ENCODE measurements at regions not wholly inside any gene's neighbourhood (a gene's known extent, or its start where the extent isn't known, plus 50 kb on each side); places are given as distances from the start of the nearest gene placed in this dataset.
"Not testable (repeated sequence)": the region's sequence is repeated elsewhere in the genome, so short reads cannot be mapped to it uniquely, and the experiment has no call there.

DNA sequence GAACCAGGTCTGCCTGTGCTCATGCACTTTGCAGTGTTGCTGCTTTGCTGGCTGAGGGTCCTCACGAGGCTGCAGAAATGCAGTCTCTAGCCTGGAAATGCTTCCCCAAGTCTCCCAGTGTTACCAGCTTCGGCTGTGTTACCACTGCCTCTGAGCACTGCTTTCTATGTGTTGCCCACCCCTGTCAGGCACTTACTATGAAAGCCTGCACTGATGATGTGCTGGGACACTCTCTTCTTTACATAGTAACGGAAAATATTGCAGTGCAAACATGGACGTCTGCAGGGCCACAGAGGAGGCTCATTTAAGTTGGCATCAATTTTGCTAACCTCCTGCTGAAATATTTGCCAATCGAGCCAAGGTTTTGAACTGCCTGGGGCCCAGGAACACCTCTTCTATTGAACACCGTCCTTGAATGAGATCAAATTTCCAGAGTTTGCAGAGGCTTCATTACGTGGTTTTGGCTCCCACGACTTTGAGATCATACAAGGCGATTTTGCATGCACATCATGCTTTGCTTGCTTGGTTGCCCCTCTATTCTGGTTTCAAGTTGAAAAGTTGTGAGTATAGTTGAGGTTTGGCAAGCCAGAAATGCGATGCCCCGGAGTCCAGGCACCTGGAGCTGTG is 404.7 kb upstream of the PODXL start:
- no peak for DNase-seq (ENCODE audit: low read depth)

DNA sequence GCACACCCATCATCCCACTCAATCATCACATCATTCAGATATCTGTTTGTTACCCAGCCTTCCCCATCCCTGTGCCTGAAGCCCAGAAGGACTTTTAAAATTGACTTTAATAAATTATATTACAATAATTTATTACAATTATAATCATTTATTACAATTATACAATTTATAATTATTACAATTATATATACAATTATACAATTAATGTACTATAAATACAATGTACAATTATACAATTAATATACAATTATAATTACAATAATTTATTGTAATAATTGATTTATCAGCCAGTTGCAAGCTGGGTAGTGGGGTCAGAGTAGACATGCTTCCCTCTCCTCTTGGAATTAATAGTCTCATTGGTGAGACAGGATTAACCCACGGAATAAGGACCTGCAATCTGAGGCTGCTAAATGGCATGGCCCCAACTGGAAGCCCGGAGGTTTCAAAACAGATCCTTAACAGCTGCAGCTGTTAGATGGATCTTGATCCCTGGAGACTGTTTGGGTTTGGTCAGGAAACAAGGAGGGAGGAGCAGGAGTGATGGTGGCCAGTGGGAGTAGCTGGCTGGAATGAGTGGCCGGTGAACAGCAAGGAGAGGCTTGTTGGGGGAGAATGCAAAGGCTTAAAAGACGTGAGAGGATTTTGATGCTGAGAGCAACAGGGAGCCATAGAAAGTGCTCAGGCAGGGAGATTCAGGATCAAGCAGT is 402.8 kb upstream of the PODXL start:
- DNase-seq (ENCODE audit: low read depth): no peak

DNA sequence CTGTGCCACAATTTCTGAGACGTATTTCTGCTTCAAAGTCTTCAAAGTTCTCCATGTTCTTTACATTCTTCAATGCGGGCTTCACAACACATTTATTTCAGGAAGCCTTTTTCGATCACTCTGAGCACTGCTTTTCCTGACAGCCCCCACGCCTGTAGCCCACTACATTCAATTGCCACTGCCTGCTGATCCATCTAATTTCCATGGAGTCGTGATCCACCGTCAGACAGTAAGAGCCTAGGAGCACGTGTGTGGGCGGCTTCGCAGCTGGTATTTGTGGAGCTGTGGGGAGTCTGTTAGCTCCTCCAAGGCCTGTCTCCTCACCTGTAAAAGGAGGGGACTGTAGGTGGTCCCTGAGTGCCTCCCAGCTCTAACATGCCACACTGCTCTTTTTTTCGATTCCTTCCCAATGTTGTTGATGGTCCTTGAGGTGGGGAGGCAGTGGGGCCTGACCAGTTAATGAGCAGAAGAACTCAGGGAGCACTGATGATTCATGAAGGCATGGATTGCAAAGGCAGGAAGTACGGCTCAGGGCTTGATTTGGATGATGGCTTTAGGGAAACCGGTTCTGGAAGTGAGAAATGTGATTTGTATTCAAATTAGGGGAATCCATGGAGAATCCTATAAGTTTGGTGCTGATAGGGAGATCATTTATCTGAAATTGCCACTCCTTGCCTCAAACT is 401.1 kb upstream of the PODXL start:
- DNase-seq (ENCODE audit: low read depth): no peak

DNA sequence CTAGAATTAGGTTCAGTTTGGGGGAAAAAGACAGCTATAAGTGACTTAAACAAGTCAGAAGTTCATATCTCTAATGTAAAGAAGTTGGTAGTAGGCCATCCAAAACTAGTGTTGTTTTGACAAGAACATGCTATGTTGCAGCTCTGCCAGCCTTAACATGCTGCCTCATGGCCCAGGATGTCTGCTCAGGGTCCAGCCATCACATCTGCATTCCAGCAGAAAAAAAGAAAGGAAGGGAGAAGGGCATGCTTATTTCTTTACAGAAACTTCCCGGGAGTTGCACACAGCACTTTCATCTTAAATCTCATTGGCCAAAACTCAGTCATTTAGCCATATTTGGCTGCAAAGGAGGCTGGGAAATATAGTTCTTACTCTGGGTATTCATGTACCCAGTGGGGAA is 400.4 kb upstream of the PODXL start:
- DNase-seq (ENCODE audit: low read depth): no peak

DNA sequence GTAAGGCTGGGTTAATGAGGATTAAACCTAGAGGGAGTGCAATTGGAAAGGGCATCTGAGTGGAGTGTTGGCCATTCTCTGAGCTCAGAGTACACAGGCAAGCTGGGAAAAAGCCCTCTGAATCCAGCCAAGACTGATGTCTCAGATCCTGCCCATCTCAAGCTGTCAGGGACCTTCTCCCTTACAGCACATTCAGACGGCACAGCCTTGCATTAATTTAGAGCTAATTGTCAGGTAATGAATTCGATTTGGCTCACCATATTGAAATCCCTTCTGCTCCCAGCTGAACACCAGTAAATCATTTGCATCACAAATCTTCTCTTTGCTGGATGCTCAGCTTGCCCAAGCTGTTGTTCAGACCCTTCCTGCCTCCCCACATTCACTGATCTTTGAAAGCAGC is 399.3 kb upstream of the PODXL start:
- no peak for DNase-seq (ENCODE audit: low read depth)

DNA sequence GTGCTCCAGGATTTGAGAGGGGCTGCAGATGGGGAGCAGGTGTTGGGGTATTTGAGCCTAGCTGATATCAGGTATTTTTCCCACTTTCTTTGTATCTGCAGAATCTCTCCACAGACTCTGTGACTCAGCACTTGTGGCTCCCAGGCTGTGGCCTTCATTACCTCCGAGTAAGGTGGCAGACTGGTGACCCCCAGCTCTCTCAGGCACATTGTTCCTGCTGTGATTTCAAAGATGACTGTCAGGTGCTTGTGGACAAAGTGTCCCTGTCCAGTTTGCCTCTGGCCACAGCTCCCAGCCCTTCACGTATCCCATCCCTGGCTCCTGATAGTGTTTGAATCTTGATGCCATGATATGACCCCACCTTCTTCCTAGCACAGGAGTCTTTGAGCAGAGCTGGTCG is 396.8 kb upstream of the PODXL start:
- no peak for DNase-seq (ENCODE audit: low read depth)

DNA sequence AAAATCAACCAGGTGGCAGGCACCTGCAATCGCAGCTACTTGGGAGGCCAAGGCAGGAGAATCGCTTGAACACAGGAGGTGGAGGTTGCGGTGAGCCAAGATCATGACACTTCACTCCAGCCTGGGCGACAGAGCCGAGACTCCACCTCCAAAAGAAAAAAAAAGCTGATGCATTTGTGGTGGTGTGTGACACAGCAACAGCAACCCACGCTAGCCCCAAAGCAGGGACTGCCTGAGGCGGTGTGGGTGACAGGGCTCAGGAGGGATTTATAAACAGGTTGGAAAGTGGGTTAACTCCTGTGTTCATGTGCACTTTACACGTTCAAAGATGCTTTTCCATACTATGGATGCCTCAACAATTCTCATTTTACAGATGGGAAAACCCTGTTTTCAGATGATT is 395.9 kb upstream of the PODXL start:
- DNase-seq (ENCODE audit: low read depth): no peak

DNA sequence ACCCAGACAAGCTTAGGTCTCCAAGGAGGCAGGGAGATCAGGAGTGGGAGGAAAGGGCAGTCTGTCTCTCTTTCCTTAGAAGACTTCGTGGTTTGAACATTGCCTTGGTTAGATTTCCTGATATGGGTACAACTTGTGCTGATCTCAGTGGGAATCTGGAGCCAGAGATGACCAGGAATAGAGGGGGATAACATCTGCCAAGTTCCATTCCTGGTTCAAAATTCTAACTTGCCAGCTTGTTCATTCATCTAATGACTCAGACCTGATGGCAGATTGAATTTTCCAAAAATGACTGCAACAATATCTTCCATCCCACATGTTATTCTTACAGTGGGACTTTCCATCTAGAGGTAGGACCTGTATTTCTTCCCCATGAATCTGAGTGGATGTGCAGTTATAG is 394.3 kb upstream of the PODXL start:
- DNase-seq (ENCODE audit: low read depth): no peak

DNA sequence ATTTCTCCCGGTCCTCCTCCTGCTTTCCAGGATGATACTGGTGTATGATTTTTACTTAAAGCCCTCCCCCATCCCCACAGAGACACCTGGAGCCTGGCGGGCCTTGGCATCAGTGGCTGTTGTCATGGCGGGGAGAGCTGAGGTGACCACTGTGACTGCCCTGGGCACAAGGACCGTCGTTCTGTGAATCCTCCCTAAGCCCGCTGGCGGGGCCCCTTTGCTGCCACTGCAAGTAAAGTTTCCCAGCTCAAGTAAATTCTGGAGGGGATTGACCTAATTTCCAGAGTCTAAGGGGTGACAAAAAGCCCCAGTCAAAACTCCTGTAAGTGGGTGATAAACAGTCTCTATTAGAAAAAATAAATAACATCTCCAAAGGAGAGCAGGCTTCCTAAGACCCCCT is 393.2 kb upstream of the PODXL start:
- no peak for DNase-seq (ENCODE audit: low read depth)

DNA sequence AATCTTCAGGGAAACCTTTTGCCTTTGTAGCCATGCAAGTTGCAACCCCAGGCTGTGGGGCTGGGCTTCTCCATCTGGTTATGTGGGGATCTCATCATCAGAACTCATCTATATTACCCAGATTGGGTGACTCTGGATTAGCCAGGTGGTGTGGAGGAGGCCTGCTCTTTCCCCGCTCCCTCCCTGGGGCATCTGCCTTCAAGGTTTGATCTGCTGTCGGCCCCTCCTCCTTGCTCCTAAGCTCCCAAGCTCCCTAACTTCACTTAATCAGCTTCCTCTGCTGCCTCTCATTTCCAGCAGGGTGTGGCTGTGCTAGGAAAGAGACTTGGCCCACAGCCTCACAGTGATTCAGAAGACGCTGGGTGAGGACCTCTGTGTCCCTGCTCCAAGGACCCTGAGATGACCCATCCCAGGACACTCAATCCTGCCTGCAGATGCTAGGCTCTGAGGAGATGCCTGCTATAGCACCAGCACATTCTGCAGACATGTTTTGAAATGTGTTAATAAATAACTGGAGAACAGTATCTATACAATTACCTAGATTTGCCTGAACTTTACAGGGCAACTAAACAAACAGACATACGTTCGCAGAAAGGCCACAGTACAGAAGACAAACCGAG is 392.1 kb upstream of the PODXL start:
- no peak for DNase-seq (ENCODE audit: low read depth)

DNA sequence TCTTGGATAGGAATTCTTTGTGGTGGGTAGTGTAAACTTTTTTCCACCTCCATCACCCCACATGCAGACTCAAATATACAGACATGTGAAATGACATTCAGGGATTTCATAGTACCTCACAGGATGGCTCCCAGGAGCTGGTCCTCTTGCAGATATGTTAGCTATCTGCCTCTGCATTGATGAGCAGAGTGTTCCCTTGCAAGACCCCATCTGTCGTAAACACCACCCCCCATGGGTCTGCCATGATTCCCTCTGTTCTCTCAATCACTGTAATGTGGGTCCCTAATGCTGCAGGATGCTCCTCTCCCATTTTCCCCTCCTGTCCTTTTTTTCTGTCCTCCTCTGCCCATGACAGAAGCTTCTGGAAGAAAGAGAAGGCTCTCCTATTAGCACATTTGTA is 391.2 kb upstream of the PODXL start:
- no peak for DNase-seq (ENCODE audit: low read depth)

DNA sequence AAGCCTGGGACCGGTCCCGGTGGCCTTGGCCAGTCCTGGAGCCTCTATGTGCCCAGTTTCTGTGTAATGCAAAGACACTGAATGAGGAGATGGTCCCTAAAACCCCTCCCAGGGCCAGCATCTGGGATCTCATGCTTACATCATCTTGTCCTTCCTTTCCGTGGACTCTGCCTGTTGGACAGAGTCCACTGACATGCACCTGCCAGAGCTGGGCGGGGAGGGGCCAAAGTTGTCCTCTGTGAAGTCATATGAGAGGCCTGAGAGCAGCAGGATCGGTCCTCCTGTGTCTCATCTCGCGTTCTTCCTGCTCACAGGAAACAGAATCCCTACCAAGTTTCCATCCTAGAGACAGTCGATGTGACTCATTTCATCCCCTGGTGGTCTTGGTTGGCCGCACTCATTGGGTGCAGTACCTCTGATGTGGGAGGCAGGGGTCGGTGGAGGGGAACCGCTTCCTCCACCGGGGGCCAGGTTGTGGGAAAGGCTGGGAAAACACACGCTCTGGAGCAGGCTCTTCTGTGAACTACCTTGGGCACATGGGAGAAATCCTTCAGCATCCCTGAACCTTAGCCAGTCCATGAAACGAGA is 389.6 kb upstream of the PODXL start:
- no peak for DNase-seq (ENCODE audit: low read depth)

DNA sequence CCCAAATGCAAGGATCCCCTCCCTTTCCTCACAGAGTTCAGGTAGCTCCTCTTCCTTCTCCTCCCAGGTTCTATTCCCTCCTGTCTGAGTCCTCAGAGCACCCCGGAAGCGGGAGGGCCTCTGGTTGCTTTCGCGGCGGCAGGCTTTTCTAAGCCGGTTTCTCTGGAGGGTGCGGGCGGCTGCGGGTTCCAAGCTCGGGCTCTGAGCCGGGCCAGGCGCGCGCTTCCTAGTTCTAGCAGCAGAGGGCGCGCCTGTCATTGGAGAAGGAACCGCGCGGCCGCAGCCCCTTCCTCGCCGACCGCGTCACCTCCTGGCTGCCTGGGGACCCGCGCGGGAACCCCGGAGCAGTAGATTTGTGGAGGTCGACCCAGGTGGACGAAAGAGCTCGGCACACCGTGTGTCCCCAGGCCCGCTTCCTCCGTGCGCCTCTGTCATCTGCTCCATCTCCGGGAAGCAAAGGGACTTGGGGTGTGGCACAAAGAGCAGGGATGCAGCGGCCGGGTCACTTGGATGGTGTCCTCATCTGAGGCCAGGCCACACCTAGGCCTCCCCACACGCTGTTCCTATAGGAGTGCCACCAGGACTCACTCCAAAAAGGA is 389.0 kb upstream of the PODXL start:
- DNase-seq (ENCODE audit: low read depth): peak; percentile 2

DNA sequence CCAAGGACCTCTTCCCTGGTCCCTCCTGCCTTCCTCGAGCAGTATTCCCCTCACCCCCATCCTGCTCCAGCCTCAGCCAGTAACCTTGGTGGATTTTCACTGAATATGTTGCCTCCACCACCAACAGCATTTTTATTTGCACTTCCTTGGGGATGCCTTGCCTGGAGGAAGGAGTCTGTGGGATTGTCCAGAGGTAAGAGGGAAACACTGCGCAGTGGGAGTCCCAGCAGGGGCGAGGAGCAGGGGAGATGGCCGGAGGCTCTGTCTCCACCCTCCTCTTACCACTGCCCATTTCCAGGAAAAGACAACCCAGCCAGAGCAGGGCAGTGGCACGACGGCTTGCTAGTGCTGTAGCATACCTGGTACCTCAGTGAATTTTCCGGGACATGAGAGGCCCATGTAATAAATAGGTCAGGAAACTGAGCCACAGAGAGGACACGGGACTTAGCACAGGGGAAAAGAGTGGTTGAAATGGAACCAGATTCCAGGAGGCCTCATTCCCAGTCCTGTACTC is 388.2 kb upstream of the PODXL start:
- no peak for DNase-seq (ENCODE audit: low read depth)

DNA sequence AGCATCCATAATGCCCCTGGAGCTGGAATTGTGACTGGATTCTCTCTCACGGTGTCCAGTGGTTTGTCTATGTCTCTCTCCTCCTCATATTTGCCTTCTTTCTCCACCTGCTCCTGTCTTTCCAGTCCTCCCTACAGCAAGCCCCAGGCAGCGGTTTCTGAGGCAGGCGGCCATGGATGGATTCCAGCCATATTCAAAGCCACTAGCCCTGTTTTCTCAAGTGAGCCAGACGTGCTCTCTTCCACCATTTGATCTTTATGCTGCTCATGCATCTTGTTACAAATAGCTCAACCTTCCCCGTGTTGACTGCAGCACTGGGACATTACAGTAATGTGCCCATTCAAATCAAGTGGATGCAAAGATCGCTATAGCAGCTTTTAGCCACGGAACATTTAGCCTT is 387.2 kb upstream of the PODXL start:
- DNase-seq (ENCODE audit: low read depth): no peak

DNA sequence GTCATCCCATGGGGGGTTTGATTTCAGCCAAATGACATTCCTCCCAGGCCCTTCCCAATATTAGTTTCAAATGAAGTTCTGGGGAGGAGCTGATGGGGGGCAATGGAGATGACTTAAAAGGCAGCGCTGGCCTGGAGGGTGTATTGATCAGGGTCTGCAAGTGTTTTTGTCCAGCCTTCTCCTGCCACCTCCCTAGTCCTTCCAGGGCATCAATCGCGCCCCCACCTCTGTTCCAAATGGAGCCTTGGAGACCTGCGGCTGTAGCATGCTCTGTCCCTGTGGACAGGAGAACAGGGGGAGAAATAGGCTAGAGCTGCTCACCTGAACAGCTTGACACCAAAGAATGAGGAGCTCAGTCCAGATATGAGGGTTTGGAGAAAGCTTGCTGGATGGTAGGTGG is 386.8 kb upstream of the PODXL start:
- DNase-seq (ENCODE audit: low read depth): no peak

DNA sequence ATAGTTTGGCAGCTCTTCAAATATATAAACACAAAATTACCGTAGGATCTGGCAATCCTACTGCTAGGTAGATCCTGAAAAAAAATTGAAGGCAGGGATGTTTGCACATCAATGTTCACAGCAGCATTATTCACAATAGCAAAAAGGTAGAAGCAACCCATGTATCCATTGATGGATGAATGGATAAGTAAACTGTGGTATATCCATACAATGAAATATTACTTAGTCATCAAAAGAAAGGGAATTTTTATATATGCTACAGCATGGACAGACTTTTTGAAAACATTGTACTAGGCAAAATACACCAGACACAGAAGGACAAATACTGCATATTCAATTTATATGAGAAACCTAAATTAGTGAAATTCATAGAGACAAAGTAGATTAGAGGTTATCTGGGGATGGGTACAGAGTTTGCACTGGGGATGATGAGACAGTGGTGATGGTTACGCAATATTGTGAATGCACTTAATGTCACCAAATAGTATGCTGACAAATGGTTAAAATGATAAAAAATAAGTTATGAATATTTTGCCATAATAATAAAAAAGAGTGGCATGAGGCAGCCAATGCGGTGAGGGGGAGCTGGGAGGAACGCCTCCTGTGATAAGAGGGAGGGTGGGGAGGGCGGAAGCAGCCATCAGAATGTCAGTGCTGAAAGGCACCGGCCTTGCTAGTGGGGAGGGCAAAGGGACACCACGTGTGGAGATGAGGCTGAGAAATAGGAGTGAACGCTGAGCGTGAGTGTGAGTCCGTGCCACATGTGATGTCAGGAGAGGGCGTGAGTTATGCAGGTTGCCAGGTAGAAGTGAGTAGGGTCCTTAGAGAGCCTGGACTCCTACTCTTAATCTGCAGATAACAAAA is 386.1 kb upstream of the PODXL start:
- DNase-seq (ENCODE audit: low read depth): no peak

DNA sequence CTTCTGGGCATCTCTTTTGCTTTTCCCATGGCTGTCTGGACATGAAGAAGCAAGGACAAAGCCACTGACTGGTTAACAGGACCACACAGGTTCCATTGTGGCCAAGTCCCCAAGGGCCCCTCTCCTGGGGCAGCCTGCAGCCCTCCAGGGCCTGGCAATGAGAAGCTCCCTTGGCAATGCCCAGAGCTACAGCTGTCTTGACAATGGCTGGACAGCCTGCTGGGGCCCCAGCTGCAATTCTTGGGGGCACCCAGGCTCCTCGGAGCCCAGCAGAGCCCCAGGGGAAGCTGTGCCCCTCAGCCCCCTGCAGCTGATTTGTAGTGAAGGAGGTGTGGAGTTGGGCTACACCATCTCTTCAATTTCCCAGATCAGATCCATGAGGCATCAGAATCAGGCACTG is 384.9 kb upstream of the PODXL start:
- no peak for DNase-seq (ENCODE audit: low read depth)

DNA sequence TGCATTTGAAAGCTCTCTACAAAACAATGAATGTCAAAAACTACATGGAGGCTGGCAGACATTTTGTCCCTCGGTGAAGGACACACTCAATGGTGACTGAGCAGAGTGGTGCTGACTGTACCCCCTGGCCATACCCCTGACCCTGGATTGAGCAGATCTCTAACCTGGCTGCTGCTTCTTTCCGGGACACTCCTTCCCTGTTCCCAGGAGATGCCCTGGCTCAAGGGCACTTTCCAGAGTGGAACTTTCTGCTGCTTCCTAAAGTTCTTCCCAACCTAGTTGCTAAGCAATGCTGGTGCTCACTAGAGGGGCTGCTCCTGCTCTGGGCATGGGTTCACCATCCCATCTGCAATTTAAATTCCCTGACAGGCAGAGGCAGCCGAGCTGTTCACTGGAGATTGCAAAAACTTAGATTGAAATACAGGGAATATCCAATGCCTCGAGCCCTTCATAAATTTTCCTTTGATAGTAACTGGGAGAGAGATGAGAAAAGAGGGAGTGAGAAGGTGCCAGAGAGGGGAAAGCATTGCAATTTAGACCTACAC is 384.3 kb upstream of the PODXL start:
- no peak for DNase-seq (ENCODE audit: low read depth)

DNA sequence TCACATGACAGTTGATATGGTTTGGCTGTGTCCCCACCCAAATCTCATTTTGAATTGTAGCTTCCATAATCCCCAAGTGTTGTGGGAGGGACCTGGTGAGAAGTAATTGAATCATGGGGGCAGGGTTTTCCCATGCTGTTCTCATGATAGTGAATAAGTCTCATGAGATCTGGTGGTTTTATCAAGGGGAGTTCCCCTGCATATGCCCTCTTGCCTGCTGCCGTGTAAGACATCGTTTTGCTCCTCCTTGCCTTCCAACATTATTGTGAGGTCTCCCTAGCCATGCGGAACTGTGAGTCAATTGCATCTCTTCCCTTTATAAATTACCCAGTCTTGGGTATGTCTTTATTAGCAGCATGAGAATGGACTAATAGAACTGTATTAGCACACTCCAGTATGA is 382.4 kb upstream of the PODXL start:
- DNase-seq (ENCODE audit: low read depth): not testable (repeated sequence)

DNA sequence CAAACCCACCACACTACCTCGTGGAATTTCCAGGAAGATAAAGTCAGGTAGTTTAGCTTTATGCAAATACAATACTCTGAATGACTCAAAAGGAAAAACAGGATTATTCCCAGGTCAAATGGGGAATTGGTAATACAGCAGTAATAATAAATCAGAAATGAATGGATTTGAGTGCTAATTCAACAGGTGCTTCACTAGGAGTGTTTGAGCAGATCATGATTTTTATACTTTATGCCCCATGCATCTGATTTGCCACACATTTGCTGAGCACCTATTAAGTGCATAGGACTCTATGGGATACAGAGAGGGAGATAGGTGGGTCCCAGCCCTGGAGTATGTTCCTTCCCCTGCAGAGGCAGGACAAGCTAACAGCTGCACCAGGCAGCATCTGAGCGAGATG is 381.4 kb upstream of the PODXL start:
- DNase-seq (ENCODE audit: low read depth): no peak
